IMR-90 (cell line): ENCODE measurements at regions not wholly inside any gene's neighbourhood (a gene's known extent, or its start where the extent isn't known, plus 50 kb on each side); places are given as distances from the start of the nearest gene placed in this dataset.

Experiments
- ATAC-seq: fragments of 200-7000 bp; cut with Tn5 transposase; 2 replicates; pipeline ENCODE4 v1.9.1; 2020; ENCODE audit warnings: low read depth, mild to moderate bottlenecking, moderate library complexity
- BruUV-seq: library from RNA; stranded (reverse); fragments of 400-500 nt; replicated peaks from 2 replicates; lab custom pipeline; 2021; lab: Mats Ljungman, UMichigan
- CTCF ChIA-PET: fragments of 300-600 bp; formaldehyde crosslinking; extraction: SDS; loops from one replicate; lab custom pipeline; 2021; ENCODE audit warnings: antibody characterized with exemption; lab: Yijun Ruan, JAX
- POLR2A ChIA-PET: fragments of 300-600 bp; sonication (Branson Sonifier 250); formaldehyde crosslinking; loops from one replicate; lab custom pipeline; 2022; ENCODE audit warnings: antibody characterized with exemption; ENCODE audit not compliant: unreplicated experiment; lab: Charles Lee
- DNase-seq: peaks from one replicate; pipeline ENCODE4 v3.0.0; 2013
- H2AFZ ChIP-seq: replicated peaks from 2 replicates; pipeline ENCODE3; 2013; ENCODE audit warnings: low read length, mild to moderate bottlenecking; ENCODE audit not compliant: poor library complexity
- H2AK5ac ChIP-seq: 2 replicates; pipeline ENCODE4 v1.6.1; 2013; ENCODE audit warnings: low read depth, low read length, inconsistent platforms
- H2AK9ac ChIP-seq: replicated peaks from 2 replicates; pipeline ENCODE3; 2013; ENCODE audit warnings: mild to moderate bottlenecking, low read depth, low read length, moderate library complexity; ENCODE audit not compliant: poor library complexity
- H2BK120ac ChIP-seq: 2 replicates; pipeline ENCODE4 v1.6.1; 2013; ENCODE audit warnings: low read depth, low read length, inconsistent platforms
- H2BK15ac ChIP-seq: 3 replicates; pipeline ENCODE4 v1.6.1; 2013; ENCODE audit warnings: low read depth, low read length, inconsistent platforms
- H2BK20ac ChIP-seq: 2 replicates; pipeline ENCODE4 v1.6.1; 2013; ENCODE audit warnings: low read depth, mild to moderate bottlenecking, inconsistent platforms, low read length, moderate library complexity
- H2BK5ac ChIP-seq: 2 replicates; pipeline ENCODE4 v1.6.1; 2013; ENCODE audit warnings: mild to moderate bottlenecking, low read depth, low read length, inconsistent platforms; ENCODE audit not compliant: poor library complexity, severe bottlenecking
- H3K14ac ChIP-seq: replicated peaks from 2 replicates; pipeline ENCODE4 v1.6.1; 2013; ENCODE audit warnings: low read depth, low read length, inconsistent platforms
- H3K18ac ChIP-seq: 2 replicates; pipeline ENCODE4 v1.6.1; 2013; ENCODE audit warnings: low read depth, low read length, control low read depth
- H3K23ac ChIP-seq: 2 replicates; pipeline ENCODE4 v1.6.1; 2013; ENCODE audit warnings: low read depth, low read length, inconsistent platforms
- H3K27ac ChIP-seq: 2 replicates; pipeline ENCODE4 v1.5.1; 2013; ENCODE audit warnings: mild to moderate bottlenecking, control low read depth, low read length; ENCODE audit not compliant: insufficient read depth
- H3K27me3 ChIP-seq: 2 replicates; pipeline ENCODE4 v1.6.1; 2013; ENCODE audit warnings: low read length; ENCODE audit not compliant: control insufficient read depth, insufficient read depth
- H3K36me3 ChIP-seq: 2 replicates; pipeline ENCODE4 v1.6.1; 2013; ENCODE audit warnings: low read length, mixed read lengths; ENCODE audit not compliant: control insufficient read depth, insufficient read depth
- H3K4ac ChIP-seq: 2 replicates; pipeline ENCODE4 v1.6.1; 2013; ENCODE audit warnings: low read depth, low read length, inconsistent platforms
- H3K4me1 ChIP-seq: 2 replicates; pipeline ENCODE4 v1.6.1; 2013; ENCODE audit warnings: low read length, mixed read lengths; ENCODE audit not compliant: control insufficient read depth, insufficient read depth
- H3K4me2 ChIP-seq: 2 replicates; pipeline ENCODE4 v1.6.1; 2013; ENCODE audit warnings: low read depth, mild to moderate bottlenecking, control low read depth, low read length, moderate library complexity
- H3K4me3 ChIP-seq: 2 replicates; pipeline ENCODE4 v1.5.1; 2013; ENCODE audit warnings: low read depth, mild to moderate bottlenecking, control low read depth, low read length, moderate library complexity; ENCODE audit not compliant: insufficient read depth
- H3K56ac ChIP-seq: 2 replicates; pipeline ENCODE4 v1.6.1; 2013; ENCODE audit warnings: low read length, inconsistent platforms; ENCODE audit not compliant: insufficient read depth; ENCODE audit errors: extremely low read depth
- H3K79me1 ChIP-seq, 2 experiments: 2 replicates each; pipeline ENCODE4 v1.6.1; 2013; ENCODE audit warnings: low read length in 2 of 2, inconsistent platforms in 1 of 2, low read depth in 1 of 2
- H3K9ac ChIP-seq: 2 replicates; pipeline ENCODE4 v1.6.1; 2013; ENCODE audit warnings: low read depth, low read length, control low read depth
- H3K9me1 ChIP-seq: 2 replicates; pipeline ENCODE4 v1.6.1; 2013; ENCODE audit warnings: low read length, inconsistent platforms; ENCODE audit not compliant: insufficient read depth
- H3K9me3 ChIP-seq: 2 replicates; pipeline ENCODE4 v1.6.1; 2013; ENCODE audit warnings: low read length; ENCODE audit not compliant: control insufficient read depth, insufficient read depth
- H4K20me1 ChIP-seq: 2 replicates; pipeline ENCODE4 v1.6.1; 2013; ENCODE audit warnings: low read length, inconsistent platforms; ENCODE audit not compliant: insufficient read depth
- H4K5ac ChIP-seq: 2 replicates; pipeline ENCODE4 v1.6.1; 2013; ENCODE audit warnings: mild to moderate bottlenecking, low read depth, low read length, control low read depth
- H4K8ac ChIP-seq, 2 experiments: 2 replicates each; pipeline ENCODE4 v1.6.1; 2013; ENCODE audit warnings: low read depth in 2 of 2, low read length in 2 of 2, control low read depth in 1 of 2, inconsistent platforms in 1 of 2
- H4K91ac ChIP-seq: 2 replicates; pipeline ENCODE4 v1.6.1; 2013; ENCODE audit warnings: low read depth, low read length, inconsistent platforms; ENCODE audit not compliant: insufficient read depth
- BHLHE40 ChIP-seq: fragments of 150-350 bp; IDR thresholded peaks from 2 replicates; pipeline ENCODE4 v1.6.1; 2016; ENCODE audit warnings: mild to moderate bottlenecking, low read depth, low read length
- CEBPB ChIP-seq: IDR thresholded peaks from 2 replicates; pipeline ENCODE4 v1.6.1; 2012; ENCODE audit warnings: low read depth, low read length, improper control_type of control experiment
- CHD1 ChIP-seq: IDR thresholded peaks from 2 replicates; pipeline ENCODE4 v1.6.1; 2012; ENCODE audit warnings: low read depth, low read length, improper control_type of control experiment
- CTCF ChIP-seq: conservative IDR thresholded peaks from 2 replicates; pipeline ENCODE4 v1.5.1; 2012; ENCODE audit warnings: mild to moderate bottlenecking, low read depth, low read length, improper control_type of control experiment
- ELK1 ChIP-seq: fragments of 150-350 bp; IDR thresholded peaks from 2 replicates; pipeline ENCODE4 v1.6.1; 2016; ENCODE audit warnings: low read depth, mild to moderate bottlenecking, low read length, moderate library complexity, borderline replicate concordance
- FOS ChIP-seq: fragments of 150-350 bp; IDR thresholded peaks from 2 replicates; pipeline ENCODE4 v1.6.1; 2016; ENCODE audit warnings: low read depth, low read length
- MAFK ChIP-seq: IDR thresholded peaks from 2 replicates; pipeline ENCODE4 v1.6.1; 2012; ENCODE audit warnings: low read depth, low read length, improper control_type of control experiment
- MAZ ChIP-seq: IDR thresholded peaks from 2 replicates; pipeline ENCODE4 v1.6.1; 2012; ENCODE audit warnings: low read depth, mild to moderate bottlenecking, low read length, improper control_type of control experiment, moderate library complexity, borderline replicate concordance
- MXI1 ChIP-seq: IDR thresholded peaks from 2 replicates; pipeline ENCODE4 v1.6.1; 2012; ENCODE audit warnings: low read depth, mild to moderate bottlenecking, low read length, moderate library complexity, borderline replicate concordance
- NFE2L2 ChIP-seq: fragments of 150-350 bp; IDR thresholded peaks from 2 replicates; pipeline ENCODE4 v1.6.1; 2016; ENCODE audit warnings: low read depth, mild to moderate bottlenecking, low read length
- POLR2A ChIP-seq: IDR thresholded peaks from 2 replicates; pipeline ENCODE4 v1.6.1; 2012; ENCODE audit warnings: mild to moderate bottlenecking, low read depth, low read length
- RAD21 ChIP-seq: IDR thresholded peaks from 2 replicates; pipeline ENCODE4 v1.6.1; 2012; ENCODE audit warnings: low read length, improper control_type of control experiment
- RCOR1 ChIP-seq: IDR thresholded peaks from 2 replicates; pipeline ENCODE4 v1.6.1; 2012; ENCODE audit warnings: mild to moderate bottlenecking, low read length, improper control_type of control experiment; ENCODE audit not compliant: insufficient replicate concordance
- RFX5 ChIP-seq: IDR thresholded peaks from 2 replicates; pipeline ENCODE4 v1.8.0; 2012; ENCODE audit warnings: low read depth, mild to moderate bottlenecking, low read length, moderate library complexity
- SMC3 ChIP-seq: fragments of 150-350 bp; IDR thresholded peaks from 2 replicates; pipeline ENCODE4 v1.6.1; 2016; ENCODE audit warnings: low read depth, mild to moderate bottlenecking, antibody characterized with exemption, low read length, moderate library complexity
- USF2 ChIP-seq: fragments of 150-350 bp; IDR thresholded peaks from 2 replicates; pipeline ENCODE4 v1.6.1; 2017; ENCODE audit warnings: mild to moderate bottlenecking, antibody characterized with exemption, low read length, low read depth
- WGBS, 2 experiments: methylation state at CpG; one replicate each; pipeline versions ENCODE4 v1.1.5 to v1.1.7; 2013; ENCODE audit warnings: missing lambda C conversion rate in 2 of 2; ENCODE audit not compliant: insufficient read length in 1 of 2; ENCODE audit errors: extremely low coverage in 2 of 2; 5-methylcytosine and 5-hydroxymethylcytosine counted together
- dilution Hi-C: fragments of 300-500 bp; cut with HindIII; formaldehyde crosslinking; loops from one replicate; pipeline ENCODE4 v1.14.3; 2018; ENCODE audit warnings: low sequenced_read_pairs; ENCODE audit not compliant: unreplicated experiment
- in situ Hi-C: fragments of 300-500 bp; cut with MboI; formaldehyde crosslinking; loops from 3 replicates; pipeline ENCODE4 v1.14.3; 2019; ENCODE audit warnings: low sequenced_read_pairs, inconsistent platforms, mixed read lengths
- intact Hi-C: fragments of 100-400 bp; cut with micrococcal nuclease; formaldehyde crosslinking; loops from 2 replicates; pipeline ENCODE4 v1.10.0; 2022

- no peaks in the 10 kb centered on the region for H3K9me3 ChIP-seq
- no peak overlapping the region for H3K14ac ChIP-seq
- POLR2A ChIA-PET = no interaction called here
- H3K4me1 ChIP-seq = peaks cover 2% of the 10 kb centered on the region; the same call in 1 of the 2 replicates
- no peak overlapping the region for H2BK15ac ChIP-seq
- intact Hi-C loops (no loop called here), in situ Hi-C loops (no loop called here), dilution Hi-C loops (no loop called here)
- H2AK9ac ChIP-seq = no peak overlapping the region
- no peak overlapping the region for H3K18ac ChIP-seq
- no peak overlapping the region for H2BK20ac ChIP-seq
- H3K4me3 ChIP-seq = no peak overlapping the region
- H4K91ac ChIP-seq = no peak overlapping the region
- H3K4me2 ChIP-seq = no peak overlapping the region
- no peaks in the 10 kb centered on the region for H3K36me3 ChIP-seq
- H3K79me1 ChIP-seq = no peaks in the 10 kb centered on the region
- no peak overlapping the region for H3K4ac ChIP-seq
- H4K20me1 ChIP-seq = no peaks in the 10 kb centered on the region
- H3K56ac ChIP-seq = no peak overlapping the region
- H3K27me3 ChIP-seq = no peaks in the 10 kb centered on the region
- no peak overlapping the region for H2BK120ac ChIP-seq
- no peak overlapping the region for H3K9ac ChIP-seq
- no peak overlapping the region for H3K27ac ChIP-seq
- BruUV-seq = no TSS peak
- H2AK5ac ChIP-seq = no peak overlapping the region
- WGBS, 2 experiments = no CpG with 5 or more reads among the region's 2 CpGs
- DNase-seq = no peak
- H3K23ac ChIP-seq = no peak overlapping the region
- 0 out of 2 replicates have a peak, but pooled peaks cover 3% of the 10 kb centered on the region for H3K9me1 ChIP-seq
- no peak for ATAC-seq
- H4K5ac ChIP-seq = no peak overlapping the region
- H2BK5ac ChIP-seq = no peak overlapping the region
- H2AFZ ChIP-seq = no peak overlapping the region
- H4K8ac ChIP-seq = no peak overlapping the region
- CTCF ChIA-PET = no interaction called here
- TF ChIP-seq MAFK = no peak
- TF ChIP-seq RCOR1 = no peak
- TF ChIP-seq CEBPB = no peak
- no peak for TF ChIP-seq CHD1
- no peak for TF ChIP-seq ELK1
- no peak for TF ChIP-seq RAD21
- TF ChIP-seq RFX5 = no peak
- TF ChIP-seq MXI1 = no peak
- no peak for TF ChIP-seq SMC3
- no peak for TF ChIP-seq CTCF
- no peak for TF ChIP-seq POLR2A
- no peak for TF ChIP-seq USF2
- TF ChIP-seq FOS = no peak
- no peak for TF ChIP-seq BHLHE40
- TF ChIP-seq NFE2L2 = no peak
- TF ChIP-seq MAZ = no peak
Measured at GRCh38 chr6:21392177-21392576, 201.4 kb upstream of the SOX4 start.
